NCI-H2196 (cell line): ENCODE measurements at regions not wholly inside any gene's neighbourhood (a gene's known extent, or its start where the extent isn't known, plus 50 kb on each side); places are given as distances from the start of the nearest gene placed in this dataset.

Experiments
- DNase-seq: peaks from one replicate; lab custom pipeline; 2025; ENCODE audit not compliant: unreplicated experiment; lab: John Stamatoyannopoulos, UW

DNA sequence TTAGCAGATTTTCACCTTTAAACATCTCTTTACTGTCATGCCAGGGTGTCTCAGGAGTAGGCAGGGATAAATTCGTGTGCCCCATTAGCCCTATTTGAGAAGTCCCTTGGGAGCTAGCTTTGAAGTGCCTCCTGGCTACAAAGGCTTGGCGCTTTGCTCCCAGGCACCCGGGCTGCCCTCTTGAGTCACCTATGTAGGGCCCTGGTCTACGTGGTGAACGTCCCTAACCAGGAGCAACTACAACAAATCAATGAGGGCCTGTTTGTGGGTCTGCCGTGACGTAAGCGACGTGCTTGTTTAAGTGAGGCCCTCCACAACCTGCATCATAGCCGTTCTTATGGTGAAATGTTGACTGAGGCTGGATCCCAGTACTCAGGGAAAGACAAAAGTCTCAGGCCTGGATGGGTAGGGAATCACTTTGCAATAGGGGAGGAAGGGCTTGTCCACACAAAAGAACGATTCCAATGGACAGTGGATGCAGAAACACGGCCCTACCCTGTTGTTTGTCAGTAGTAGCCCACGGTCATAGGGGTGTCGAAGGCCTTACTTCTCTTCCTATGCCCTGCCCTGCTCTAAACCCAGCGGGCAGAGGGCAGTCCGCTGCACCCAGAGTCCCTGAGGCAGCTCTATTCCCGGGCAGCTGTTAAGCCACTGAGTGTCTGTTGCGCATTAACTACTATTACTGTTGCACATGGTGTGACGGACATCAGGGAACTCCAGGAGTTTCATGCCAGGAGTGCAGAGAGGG lies 93.9 kb downstream of the INHBB start:
- no peak for DNase-seq

DNA sequence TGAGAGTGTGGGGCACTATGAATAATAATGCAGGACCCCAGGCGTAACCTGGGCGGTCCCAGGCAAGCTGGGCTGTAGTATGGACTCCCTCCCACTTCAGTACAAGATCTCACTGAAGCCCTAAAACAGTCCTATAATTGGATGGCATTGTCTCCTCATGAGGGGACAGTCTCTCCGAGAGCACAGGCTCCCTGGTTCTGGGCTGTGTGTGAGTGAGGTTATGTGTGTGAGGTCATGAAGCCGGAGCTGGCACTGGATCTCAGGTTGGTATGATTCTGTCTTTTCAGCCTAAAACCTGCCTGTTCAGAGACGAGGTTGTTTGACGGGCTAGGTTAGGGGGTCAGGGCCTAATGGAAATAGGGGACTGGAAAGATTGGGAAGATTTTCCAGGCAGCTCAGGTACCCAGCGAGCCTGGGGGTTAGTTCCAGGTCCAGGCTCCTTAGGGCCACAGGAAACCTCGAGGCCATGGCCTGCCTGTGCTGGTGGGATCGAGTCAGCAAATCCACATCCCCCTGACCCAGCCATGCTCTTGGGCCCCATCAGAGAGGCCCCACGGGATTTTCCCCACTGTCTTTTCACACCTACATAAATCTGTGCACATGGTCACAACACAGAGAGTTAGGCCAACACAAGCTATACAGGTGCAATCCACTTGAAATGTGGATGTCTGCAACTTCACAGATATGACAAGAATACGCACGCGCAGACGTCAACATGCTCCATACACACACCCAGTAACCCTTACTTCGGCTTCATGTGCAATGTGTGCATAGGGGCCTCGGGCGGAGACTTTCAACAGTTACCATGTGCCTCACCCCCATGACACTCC lies 94.8 kb downstream of the INHBB start:
- DNase-seq: no peak

DNA sequence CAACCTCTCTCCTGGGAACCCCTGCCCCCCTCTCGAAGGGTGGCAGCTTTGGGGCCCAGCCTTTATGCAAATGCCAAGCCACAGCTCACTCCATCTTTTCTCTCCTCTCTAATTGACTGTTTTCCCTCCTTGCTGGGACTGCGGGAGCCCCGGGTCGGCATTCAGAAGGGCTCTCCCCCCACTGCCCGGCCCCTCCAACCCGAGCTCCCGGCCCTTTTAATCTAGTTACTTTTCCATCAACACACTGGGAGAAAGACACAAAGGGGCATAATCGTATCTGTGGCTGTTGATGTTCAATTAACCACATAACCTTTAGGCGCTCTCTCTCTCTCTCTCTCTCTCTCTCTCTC lies 95.4 kb downstream of the INHBB start:
- no peak for DNase-seq

DNA sequence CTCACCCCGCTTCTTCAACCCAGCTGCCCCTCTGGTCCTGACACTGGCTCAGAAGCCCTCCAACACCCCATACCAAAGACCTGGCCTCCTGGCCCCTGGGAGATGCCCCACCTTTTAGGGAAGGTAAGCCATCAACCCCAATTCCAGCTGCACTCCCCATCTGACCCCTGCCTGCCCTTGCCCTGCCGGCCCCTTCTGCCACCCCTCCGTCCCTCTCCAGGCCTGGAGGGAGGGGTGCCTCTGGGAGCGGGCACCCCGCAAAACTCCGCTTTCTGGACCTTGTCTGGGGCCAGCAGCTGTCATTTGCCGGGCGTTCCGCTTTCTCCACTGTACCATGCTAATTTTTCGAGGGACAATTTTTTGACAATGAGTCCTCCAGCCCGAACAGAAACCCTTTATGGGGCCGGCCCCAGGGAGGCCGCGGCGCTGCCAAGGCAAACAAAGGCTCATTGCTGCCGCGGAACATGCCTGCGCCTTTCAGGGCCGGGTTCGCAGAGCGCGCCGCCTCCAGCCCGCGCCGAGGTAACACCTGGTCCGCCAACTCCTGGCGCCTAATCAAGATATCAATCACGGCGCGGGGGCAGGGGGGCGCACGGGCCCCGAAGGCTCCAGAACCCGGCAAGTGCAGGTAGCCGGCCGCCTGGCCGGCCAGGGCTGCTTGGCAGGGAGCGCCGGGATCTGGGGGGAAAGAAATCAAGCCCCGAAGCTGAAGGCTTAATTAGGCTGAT lies 96.0 kb downstream of the INHBB start:
- peak; percentile 72 for DNase-seq

DNA sequence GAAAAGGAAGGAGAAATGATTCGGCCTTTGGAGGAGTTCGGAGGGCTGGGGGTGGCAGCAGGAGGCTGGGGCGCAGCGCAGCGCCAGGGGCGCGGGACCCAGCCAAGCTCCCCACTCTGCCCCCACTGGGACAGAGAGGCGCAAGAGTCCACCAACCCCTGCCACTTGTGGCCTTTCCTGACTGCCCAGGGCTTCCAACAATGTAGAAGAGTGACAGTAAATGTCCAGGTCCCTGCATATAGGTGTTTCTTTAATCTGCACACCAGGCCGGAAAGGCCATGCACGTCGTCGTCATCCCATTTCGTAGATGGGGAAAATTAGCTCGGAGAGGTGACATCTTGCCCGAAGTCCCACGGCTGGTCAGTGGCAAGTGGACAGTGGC lies 96.6 kb downstream of the INHBB start:
- DNase-seq: no peak

DNA sequence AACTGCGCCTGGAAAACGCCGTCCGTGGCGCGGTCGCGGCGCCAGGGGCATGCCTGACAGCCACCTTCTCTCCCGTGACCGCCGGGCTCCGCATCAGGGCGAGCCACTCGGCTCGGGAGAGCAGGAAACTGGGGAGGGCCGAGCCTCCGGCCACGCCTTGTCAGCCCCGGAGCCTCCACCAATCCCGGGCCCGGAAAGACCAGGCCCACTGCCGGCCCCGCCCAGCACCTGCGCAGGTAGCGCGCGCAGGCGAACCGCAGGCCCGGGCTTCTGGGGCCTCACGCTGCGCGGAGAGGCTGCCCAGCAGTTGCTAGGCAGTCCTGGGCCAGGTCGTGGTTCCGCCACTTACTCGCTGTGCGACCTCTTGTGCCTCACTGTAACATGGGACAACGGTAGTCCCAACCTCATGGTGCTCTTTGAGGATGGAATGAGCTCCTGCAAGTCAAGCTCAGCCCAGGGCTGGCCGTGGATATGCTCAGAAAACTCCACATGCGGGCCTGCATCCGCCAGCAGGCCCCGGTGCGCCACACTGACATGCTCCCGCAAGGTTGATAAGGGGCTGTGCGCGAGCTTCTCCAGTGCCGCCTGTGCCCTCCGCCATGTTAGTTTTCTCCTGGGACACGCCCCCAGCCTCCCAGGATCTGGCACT lies 97.1 kb downstream of the INHBB start:
- no peak for DNase-seq

DNA sequence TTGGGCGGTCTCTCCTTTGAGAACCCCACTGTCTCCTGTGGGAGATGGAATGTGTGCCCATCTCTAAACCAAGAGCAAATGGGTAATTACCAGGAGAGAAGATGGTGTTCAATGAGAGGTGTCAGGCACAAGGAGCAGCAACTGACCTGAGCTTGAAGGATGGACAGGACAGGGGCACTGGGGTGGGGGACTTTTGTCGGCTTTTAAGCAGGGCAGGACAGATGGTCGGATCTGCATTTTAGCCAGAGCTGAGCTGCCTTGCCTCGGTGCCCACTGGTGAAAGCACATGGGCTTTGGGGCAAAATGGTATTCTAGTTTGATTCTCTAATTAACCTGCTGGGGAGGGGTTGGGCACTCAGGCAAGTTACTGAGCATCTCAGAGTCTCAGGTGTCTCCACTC lies 98.0 kb downstream of the INHBB start:
- DNase-seq: no peak

DNA sequence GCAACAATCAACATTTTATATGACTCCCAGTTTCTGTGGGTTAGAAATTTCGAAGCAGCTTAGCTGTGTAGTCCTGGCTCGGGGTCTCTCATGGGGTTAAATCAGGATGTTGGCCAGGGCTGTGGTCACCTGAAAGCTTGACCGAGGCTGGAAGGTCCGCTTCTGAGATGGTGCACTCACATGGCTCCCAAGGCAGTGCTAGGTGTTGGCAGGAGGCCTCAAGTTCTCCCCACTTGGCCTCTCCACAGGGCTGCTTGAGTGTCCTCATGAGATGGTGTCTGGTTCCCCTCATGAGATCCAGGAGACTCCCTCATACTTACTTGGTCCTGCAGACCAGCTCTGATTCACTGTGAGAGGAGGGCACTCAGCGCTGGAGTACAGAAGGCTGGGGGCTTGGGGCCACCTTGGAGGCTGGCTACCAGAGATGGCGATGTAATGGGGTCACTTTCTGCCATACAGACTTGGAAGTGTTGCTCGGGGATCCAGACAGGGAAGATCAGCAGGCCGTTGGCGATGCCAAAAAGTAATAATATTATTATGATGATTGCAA lies 98.8 kb downstream of the INHBB start:
- DNase-seq: no peak

DNA sequence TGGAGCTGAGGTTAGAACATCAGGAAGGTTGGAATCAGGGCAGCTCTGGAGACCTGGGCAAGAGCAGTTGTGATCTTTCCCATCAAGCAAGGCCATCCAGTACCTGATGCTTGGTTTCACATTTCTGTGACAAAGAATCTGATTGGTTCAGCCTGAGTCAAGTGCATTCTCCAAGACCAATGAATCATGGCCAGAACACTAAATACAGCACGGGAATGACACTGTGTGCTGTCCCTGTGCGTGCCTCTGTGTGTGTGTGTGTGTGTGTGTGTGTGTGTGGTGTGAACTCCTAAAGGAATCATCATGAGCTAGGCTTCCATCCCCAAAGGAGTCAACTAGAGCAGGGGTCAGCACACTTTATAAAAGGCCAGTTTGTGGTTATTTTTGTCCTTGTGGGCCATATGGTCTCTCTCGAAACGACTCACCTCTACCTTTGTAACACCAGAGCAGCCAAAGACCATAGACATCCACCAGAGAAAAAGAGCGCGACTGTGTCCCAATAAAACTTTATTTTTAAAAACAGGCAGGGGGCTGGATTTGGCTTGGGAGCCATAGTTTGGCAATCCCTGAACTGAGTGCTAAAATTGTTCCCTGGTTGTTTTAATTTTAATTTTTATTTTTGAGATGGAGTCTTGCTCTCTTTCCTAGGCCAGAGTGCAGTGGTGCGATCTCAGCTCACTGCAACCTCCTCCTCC lies 99.7 kb downstream of the INHBB start:
- DNase-seq: peak; percentile 61

DNA sequence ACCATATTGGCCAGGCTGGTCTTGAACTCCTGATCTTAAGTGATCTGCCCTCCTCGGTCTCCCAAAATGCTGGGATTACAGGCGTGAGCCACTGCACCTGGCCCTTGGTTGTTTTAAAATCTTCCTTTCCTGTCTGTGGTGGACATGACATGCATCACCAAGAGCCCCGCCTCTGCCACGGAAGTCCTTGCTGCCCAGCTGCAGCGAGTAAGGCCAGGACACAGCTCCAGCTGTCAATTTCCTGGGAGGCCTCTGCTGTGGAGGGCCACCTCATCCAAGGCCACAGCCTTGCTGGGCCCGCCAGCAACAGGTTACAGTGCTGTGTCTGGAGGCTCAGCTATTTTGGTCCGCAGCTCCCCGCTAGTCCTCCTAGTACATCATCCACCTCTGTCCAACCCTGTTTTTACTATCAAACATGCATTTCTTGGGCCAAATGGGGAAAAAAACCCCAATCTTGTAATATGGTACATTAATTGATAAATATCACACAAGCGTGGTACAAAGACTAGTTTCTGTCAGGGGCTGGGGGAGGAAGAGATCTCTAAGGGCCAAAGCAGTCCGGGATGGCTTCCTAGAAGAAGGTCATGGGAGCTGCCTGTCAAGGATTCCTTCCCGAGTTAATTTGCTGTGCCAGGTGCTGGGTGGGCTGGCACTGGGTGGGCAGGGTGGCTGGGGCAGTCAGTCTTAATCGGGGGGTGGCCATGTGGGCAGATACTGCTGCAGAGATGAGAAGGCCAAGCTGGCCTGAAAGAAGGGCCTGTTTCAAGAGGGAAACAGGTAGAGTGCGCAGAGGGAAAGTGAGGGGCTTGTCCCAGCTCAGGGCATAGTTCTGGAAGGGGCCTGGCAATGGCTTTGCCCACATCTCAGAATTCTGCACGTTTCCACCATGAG lies 100.5 kb downstream of the INHBB start:
- no peak for DNase-seq

DNA sequence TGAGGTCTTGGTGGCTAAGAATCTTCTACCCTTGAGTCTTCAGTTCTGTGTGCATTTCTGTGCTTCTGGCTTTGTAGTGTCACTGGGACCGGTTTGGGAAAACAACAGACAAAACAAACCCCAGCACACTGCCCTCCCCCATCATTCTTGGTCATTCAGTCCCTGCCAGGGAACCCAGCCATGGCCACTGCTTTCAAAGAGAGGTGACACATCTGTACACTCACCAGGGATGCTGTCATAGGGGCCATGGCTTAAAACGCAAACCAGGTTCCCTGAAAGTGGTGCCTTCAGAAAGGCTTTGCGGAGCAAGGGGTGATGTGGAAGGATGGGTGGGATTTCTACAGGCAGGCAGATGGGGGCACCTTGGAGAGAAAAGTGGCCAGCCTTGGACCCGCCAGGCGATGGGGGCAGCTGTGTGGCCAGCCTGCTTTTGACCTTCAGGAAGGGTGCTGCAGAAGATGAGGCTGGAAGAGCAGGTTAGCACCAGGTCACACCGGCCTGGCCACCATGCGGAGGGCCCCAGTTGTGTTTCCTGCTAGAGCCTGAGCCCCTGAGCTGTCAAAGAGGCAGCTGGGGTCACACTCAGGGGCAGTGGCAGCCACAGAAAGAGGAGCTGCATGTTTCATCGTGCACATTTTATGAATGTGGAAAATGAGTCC lies 101.3 kb downstream of the INHBB start:
- no peak for DNase-seq

DNA sequence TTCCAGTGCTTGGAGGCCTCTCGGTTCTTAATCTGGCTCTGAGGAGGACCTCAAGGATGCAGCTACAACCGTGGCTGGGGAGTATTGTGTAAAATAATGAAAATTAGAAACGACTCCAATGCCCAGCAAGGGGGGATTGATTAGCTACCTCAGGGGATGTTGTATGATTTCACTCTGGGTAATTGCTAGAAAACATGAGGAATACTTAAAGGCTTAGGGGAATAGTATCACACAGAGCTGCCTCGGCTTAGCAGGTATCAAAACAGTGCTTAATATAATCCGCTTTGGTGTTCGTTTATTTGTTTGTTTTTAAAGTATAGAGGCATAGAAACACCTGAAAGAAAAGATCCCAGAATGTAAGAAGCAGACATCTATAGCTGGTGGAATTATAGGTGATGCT lies 102.5 kb downstream of the INHBB start:
- no peak for DNase-seq

DNA sequence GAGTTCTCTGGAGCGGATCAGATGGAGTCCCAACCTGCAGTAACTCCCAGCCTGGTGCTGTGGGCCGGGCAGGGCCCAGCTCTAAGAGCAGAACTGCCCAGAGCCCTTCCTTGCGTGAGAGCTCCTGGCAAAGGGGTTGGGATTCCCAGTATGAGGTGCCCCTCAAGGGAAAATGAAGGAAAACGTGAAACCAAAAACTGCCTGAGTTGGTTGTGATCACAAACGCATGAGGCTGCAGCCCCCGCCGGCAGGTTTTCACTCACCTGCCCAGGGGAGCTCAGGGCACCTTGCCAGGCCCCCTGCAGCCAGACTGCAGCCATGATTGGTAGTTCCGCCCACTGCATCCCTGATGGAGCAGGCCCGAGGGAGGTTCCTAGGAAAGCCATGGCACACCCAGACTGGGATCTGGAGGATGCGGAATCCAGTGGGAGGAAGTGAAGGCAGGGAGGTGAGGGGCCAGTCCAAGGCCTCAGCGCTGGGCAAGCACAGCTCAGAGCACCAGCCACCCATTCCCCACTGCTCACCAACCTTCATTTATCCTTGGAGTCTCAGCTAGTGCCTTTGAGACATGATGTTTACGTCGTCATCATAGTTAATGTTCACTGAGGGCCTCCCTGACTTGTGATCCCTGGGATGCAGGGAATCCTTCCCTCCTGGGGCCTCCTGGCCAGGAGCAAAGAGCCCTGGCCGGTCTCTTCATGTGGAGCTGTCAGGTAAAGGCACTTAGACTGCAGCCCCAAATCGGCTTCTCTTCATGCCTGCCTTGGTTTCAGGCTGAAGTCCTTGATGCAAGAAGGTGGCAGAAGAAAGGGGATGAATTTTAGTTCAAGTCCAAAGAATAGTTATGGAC lies 103.2 kb downstream of the INHBB start:
- no peak for DNase-seq

DNA sequence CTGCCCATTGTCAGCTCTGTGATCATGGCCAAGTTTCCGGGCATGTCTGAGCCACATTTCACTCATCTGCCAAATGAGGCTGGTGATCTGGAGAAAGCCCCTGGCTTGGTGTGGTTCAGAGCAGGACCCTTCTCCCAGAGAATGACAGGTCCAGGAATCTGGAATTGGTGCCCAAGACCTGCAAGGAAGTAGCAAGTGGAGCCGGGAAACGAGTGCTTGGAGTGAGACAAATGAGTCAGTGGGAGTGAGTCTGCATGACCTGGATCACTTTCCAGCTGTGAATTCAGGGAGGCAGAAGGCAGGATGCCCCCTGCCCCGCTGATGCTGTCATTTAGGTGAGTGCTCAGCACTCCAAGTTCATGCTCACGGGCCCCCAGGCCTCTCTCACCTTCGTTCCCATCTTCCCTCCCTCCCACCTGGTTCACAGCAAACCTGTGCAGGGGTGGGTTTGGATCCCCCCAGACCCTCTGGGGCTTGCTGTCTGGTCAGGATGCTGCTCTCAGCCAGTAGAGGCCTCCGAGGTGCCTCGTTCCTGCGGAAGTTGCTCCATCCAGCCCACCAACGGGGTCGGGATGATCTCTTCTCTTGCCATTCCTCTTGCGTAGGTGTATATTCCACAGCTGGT lies 104.4 kb downstream of the INHBB start:
- DNase-seq: no peak

DNA sequence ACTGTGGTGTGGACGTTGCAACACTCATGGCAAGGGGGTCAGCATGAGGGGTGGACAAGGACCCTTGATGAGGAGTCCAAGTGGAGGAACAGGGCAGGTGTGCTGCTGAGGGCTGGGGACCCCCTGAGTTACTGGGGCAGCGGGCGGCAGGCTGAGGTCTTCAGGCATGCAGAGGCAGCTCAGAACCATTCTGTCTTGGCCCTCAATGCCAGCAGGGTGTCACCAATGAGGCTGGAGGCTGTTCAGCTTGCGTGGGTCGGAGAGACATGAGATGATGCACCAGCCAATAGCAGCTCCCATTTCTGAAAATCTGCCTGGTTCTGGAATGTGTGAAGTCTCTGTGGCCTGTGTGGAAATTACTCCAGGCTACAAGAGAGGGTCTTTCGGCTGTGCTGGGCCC lies 105.4 kb downstream of the INHBB start:
- DNase-seq: no peak

DNA sequence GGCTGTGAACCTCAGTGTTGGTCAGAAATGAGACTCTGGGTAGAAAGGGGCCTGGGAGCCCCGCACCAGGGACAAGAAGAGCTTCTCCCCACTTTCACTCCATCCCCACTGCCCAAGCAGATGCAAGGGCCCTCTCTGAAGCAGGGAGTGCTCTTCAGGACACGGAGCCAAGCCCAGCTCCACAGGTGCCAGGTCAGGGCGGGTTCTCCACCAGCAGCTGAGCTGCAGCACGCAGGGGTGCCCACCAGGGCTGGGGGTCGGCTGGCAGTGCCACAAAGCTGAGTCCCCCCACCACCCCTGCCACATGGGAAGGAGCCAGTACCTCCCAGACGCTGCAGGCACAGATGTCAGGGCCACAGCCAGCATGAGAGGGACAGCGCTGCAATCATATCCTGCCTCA lies 106.2 kb downstream of the INHBB start:
- DNase-seq: no peak

DNA sequence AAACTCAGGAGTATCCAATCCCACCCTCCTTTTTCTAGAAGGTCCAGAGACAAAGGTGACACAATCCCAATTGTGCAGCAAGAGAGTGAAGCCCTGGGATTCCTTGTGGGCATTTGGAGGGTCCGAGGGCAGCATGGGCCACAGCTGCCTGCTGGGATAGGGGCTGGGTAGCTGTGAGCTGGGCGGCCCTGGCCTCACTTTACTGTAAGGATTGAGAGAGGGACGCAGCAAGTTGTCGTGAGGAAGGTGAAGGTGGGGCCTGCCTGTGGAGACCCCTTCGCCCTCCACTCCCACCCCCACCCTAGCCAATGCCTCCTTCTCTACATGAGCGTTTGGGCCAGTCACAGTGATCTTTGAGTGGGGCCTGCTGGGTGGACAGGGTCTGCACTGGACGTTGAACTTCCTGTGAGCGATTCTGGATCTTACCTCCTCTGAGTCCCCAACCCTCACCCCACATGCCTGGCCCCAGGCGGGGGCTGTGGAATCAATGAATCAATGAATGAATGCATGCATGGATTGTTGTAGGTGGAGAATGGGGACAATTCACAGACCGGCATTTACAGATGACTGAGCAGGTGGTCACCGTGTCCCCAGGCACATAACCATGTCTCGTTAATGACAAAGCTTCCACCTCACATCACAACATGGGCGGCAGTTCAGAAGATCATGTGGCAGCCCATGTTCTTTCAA lies 107.2 kb downstream of the INHBB start:
- no peak for DNase-seq
